DOHH2 (cell line): ENCODE measurements at regions not wholly inside any gene's neighbourhood (a gene's known extent, or its start where the extent isn't known, plus 50 kb on each side); places are given as distances from the start of the nearest gene placed in this dataset.

Experiments
- H3F3A ChIP-seq: fragments of 200-600 bp; sonication (generic), shearing (Covaris generic); 2 replicates; pipeline ENCODE4 v1.6.0; 2016; ENCODE audit warnings: antibody characterized with exemption, mild to moderate bottlenecking; ENCODE audit not compliant: control insufficient read depth, insufficient read depth
- H3K27ac ChIP-seq: fragments of 200-600 bp; sonication (generic); 2 replicates; pipeline ENCODE4 v1.5.1; 2014; ENCODE audit warnings: low read depth, mild to moderate bottlenecking, low read length, moderate library complexity
- H3K27me3 ChIP-seq: fragments of 200-600 bp; sonication (generic); 2 replicates; pipeline ENCODE4 v1.6.1; 2014; ENCODE audit warnings: mild to moderate bottlenecking, low read length, mixed read lengths; ENCODE audit not compliant: control insufficient read depth
- H3K36me3 ChIP-seq: fragments of 200-600 bp; sonication (generic); 2 replicates; pipeline ENCODE4 v1.6.1; 2014; ENCODE audit warnings: mild to moderate bottlenecking, low read length, moderate library complexity, mixed read lengths; ENCODE audit not compliant: control insufficient read depth
- H3K4me1 ChIP-seq: fragments of 200-600 bp; sonication (generic); 2 replicates; pipeline ENCODE4 v1.6.1; 2014; ENCODE audit warnings: mild to moderate bottlenecking, low read length, mixed read lengths; ENCODE audit not compliant: control insufficient read depth
- H3K4me2 ChIP-seq: fragments of 200-600 bp; sonication (generic); 2 replicates; pipeline ENCODE4 v1.6.0; 2014; ENCODE audit warnings: mild to moderate bottlenecking, low read length, moderate library complexity
- H3K4me3 ChIP-seq: fragments of 200-600 bp; sonication (generic); 2 replicates; pipeline ENCODE4 v1.5.1; 2014; ENCODE audit warnings: mild to moderate bottlenecking, low read length, mixed read lengths
- H3K79me2 ChIP-seq: fragments of 200-600 bp; sonication (generic); 2 replicates; pipeline ENCODE4 v1.6.1; 2014; ENCODE audit warnings: mild to moderate bottlenecking, low read length, mixed read lengths; ENCODE audit not compliant: control insufficient read depth
- H3K9me2 ChIP-seq: fragments of 200-600 bp; sonication (generic); replicated peaks from 2 replicates; pipeline ENCODE4 v1.6.1; 2014; ENCODE audit warnings: mild to moderate bottlenecking, low read length, mixed read lengths; ENCODE audit not compliant: control insufficient read depth
- H3K9me3 ChIP-seq: fragments of 200-600 bp; sonication (generic); 2 replicates; pipeline ENCODE4 v1.6.1; 2014; ENCODE audit warnings: antibody characterized with exemption, low read length, mixed read lengths; ENCODE audit not compliant: control insufficient read depth, insufficient read depth
- H4K20me1 ChIP-seq: fragments of 200-600 bp; sonication (generic); 2 replicates; pipeline ENCODE4 v1.6.0; 2014; ENCODE audit warnings: low read depth, mild to moderate bottlenecking, antibody characterized with exemption, low read length, moderate library complexity; ENCODE audit not compliant: control insufficient read depth, insufficient read depth
- EZH2phosphoT487 ChIP-seq: fragments of 200-600 bp; sonication (generic); IDR thresholded peaks from 2 replicates; pipeline ENCODE4 v1.6.1; 2017; ENCODE audit warnings: borderline replicate concordance, mild to moderate bottlenecking, antibody characterized with exemption, low read length, moderate library complexity, mixed read lengths
- TF ChIP-seq, protein P1 (sequence below): fragments of 200-600 bp; sonication (generic); IDR thresholded peaks from one replicate; pipeline ENCODE4 v1.5.1; 2014; ENCODE audit warnings: antibody characterized with exemption, mild to moderate bottlenecking, low read depth, low read length; ENCODE audit not compliant: poor library complexity, severe bottlenecking

DNA sequence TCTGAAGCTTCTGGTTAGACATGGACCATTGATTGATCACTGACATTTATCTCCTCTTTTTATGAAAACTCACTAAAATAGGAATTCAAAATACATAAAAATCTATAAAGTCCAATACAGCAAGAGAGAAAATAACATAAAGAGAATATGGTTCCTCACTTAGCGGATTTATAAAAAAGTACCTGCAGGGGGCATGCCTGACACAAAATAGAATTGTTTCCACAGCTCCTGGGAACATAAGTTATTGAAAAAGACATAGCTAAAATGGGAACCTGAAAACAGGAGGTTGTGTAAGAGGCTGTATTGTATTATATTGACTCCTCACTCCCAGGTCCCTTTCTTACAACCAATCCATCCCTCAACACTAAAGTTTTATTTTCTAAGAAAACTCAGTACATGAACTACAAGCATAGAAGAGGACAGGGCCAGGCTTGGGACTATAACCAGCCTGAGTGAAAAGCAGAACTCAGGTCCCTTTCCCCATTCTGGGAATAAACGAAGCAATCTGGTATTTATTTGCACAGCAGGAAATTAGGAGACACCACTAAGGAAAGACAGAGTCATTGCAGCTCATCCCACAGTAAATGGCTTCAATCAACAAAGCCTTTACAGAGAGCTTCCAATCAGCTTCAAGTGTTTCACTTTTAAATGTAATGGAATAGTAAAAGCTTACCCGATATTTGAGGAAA is 121.1 kb upstream of the NDST4 start:
- Histone ChIP-seq H3K36me3 (no peaks in the 10 kb centered on the region), H3K27me3 (no peaks in the 10 kb centered on the region), H3K79me2 (no peaks in the 10 kb centered on the region), H3K4me2 (0 out of 2 replicates have a peak overlapping the region, but pooled peaks have one; percentile 0), H3K4me3 (no peak overlapping the region), H3K9me3 (no peaks in the 10 kb centered on the region), H3F3A (no peaks in the 10 kb centered on the region), H3K9me2 (no peaks in the 10 kb centered on the region), H3K27ac (no peak overlapping the region), H3K4me1 (peaks cover 13% of the 10 kb centered on the region), H4K20me1 (no peaks in the 10 kb centered on the region)
- TF ChIP-seq EZH2phosphoT487 = no peak
- TF ChIP-seq, protein P1, sequence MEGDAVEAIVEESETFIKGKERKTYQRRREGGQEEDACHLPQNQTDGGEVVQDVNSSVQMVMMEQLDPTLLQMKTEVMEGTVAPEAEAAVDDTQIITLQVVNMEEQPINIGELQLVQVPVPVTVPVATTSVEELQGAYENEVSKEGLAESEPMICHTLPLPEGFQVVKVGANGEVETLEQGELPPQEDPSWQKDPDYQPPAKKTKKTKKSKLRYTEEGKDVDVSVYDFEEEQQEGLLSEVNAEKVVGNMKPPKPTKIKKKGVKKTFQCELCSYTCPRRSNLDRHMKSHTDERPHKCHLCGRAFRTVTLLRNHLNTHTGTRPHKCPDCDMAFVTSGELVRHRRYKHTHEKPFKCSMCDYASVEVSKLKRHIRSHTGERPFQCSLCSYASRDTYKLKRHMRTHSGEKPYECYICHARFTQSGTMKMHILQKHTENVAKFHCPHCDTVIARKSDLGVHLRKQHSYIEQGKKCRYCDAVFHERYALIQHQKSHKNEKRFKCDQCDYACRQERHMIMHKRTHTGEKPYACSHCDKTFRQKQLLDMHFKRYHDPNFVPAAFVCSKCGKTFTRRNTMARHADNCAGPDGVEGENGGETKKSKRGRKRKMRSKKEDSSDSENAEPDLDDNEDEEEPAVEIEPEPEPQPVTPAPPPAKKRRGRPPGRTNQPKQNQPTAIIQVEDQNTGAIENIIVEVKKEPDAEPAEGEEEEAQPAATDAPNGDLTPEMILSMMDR = peak; percentile 52

DNA sequence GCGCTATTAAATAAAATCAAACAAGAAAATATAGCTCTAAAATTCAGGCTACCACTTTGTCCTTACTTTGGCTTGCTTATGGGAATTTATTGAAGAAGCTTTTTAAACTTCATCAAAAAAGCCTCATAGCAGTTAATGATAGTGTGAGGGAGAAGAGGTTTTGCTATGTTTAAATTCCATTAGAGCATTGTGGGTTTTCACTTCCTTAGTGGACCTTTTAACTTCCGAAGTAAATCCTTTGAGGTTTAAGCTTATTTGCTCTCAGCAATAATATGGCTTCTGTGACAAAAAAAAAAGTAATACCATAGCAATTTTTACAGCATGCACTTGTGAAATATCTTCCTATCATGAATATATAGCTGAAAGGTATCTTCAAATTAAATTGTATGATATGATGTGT is 120.2 kb upstream of the NDST4 start:
- Histone ChIP-seq H3K4me2 (peak overlapping the region; percentile 5; the same call in 1 of the 2 replicates), H3K36me3 (no peaks in the 10 kb centered on the region), H3K4me3 (no peak overlapping the region), H3K79me2 (no peaks in the 10 kb centered on the region), H3K4me1 (peaks cover 13% of the 10 kb centered on the region), H4K20me1 (no peaks in the 10 kb centered on the region), H3K27ac (no peak overlapping the region), H3F3A (no peaks in the 10 kb centered on the region), H3K27me3 (no peaks in the 10 kb centered on the region), H3K9me3 (no peaks in the 10 kb centered on the region), H3K9me2 (no peaks in the 10 kb centered on the region)
- TF ChIP-seq EZH2phosphoT487 = no peak
- TF ChIP-seq, protein P1 = no peak

DNA sequence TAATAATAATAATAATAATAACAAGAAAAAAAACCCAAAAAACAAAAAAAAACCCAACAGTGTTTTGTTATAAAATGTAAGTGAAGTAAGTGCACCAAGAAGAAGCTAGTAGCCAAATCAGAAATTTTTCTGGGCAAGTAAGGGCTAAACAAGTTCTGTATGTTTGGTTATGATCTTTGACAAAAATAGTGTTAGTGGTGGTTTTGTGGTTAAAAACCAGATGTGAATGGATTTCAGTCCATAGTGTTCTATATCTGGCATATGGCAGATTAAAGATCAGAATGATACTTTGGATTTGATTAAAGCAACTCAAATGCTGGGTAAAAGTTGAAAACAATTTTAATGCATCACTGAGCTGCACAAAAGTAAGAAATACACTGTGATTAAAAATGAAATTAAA is 116.5 kb upstream of the NDST4 start:
- no peak overlapping the region for H3K4me3 ChIP-seq
- H3K4me2 ChIP-seq = no peak overlapping the region
- H3K79me2 ChIP-seq = no peaks in the 10 kb centered on the region
- H3F3A ChIP-seq = no peaks in the 10 kb centered on the region
- no peaks in the 10 kb centered on the region for H3K9me3 ChIP-seq
- no peaks in the 10 kb centered on the region for H3K36me3 ChIP-seq
- H3K27ac ChIP-seq = no peak overlapping the region
- H3K9me2 ChIP-seq = no peaks in the 10 kb centered on the region
- H3K27me3 ChIP-seq = no peaks in the 10 kb centered on the region
- no peaks in the 10 kb centered on the region for H4K20me1 ChIP-seq
- peaks cover 13% of the 10 kb centered on the region for H3K4me1 ChIP-seq
- TF ChIP-seq, protein P1 = no peak
- TF ChIP-seq EZH2phosphoT487 = no peak
